Lung (tissue), 11 donors: ENCODE measurements at regions not wholly inside any gene's neighbourhood (a gene's known extent, or its start where the extent isn't known, plus 50 kb on each side); places are given as distances from the start of the nearest gene placed in this dataset.
A peak's percentile ranks its signal among the peaks of the same experiment; 100 is the strongest.
"Not testable (repeated sequence)": the region's sequence is repeated elsewhere in the genome, so short reads cannot be mapped to it uniquely, and the experiment has no call there.

Experiments used
- ATAC-seq: fragments of 200-7000 bp; cut with Tn5 transposase; one replicate; pipeline ENCODE4 v1.9.1; 2020; ENCODE audit warnings: moderate number of reproducible peaks; ENCODE audit not compliant: insufficient read depth, low FRiP score
- DNase-seq, 3 donors: peaks; one replicate each; pipeline ENCODE4 v3.0.0-alpha.2; 2013 to 2017
- H3K27ac ChIP-seq, 2 donors: one replicate each; pipeline ENCODE4 v1.5.1; 2013; ENCODE audit warnings: mild to moderate bottlenecking in 2 of 2, moderate library complexity in 2 of 2, control low read depth in 1 of 2, inconsistent platforms in 1 of 2, low read depth in 1 of 2, low read length in 1 of 2
- H3K27me3 ChIP-seq, 3 donors: one replicate each; pipeline ENCODE4 v1.5.1; 2013; ENCODE audit warnings: low read length in 2 of 3; ENCODE audit not compliant: control insufficient read depth in 3 of 3, insufficient read depth in 3 of 3
- H3K36me3 ChIP-seq, 4 donors: one replicate each; pipeline ENCODE4 v1.5.1; 2013; ENCODE audit warnings: low read length in 4 of 4, mild to moderate bottlenecking in 1 of 4, moderate library complexity in 1 of 4; ENCODE audit not compliant: control insufficient read depth in 4 of 4, insufficient read depth in 4 of 4
- H3K4me1 ChIP-seq, 5 donors: one replicate each; pipeline ENCODE4 v1.5.1; 2013; ENCODE audit warnings: low read length in 5 of 5, mild to moderate bottlenecking in 2 of 5, moderate library complexity in 1 of 5; ENCODE audit not compliant: control insufficient read depth in 5 of 5, insufficient read depth in 5 of 5
- H3K4me3 ChIP-seq: one replicate; pipeline ENCODE4 v1.5.1; 2013; ENCODE audit warnings: mild to moderate bottlenecking, control low read depth, moderate library complexity
- H3K9ac ChIP-seq, 2 donors: one replicate each; pipeline ENCODE4 v1.5.1; 2013; ENCODE audit warnings: low read length in 2 of 2, control low read depth in 1 of 2; ENCODE audit not compliant: insufficient read depth in 1 of 2
- H3K9me3 ChIP-seq, 4 donors: one replicate each; pipeline ENCODE4 v1.5.1; 2013; ENCODE audit warnings: low read length in 3 of 4, mild to moderate bottlenecking in 1 of 4, moderate library complexity in 1 of 4; ENCODE audit not compliant: control insufficient read depth in 4 of 4, insufficient read depth in 3 of 4
- WGBS, 2 donors: extraction: QIAGEN DNeasy Blood & Tissue Kit; methylation state at CpG; one replicate each; pipeline ENCODE4 v1.1.7; 2013; 5-methylcytosine and 5-hydroxymethylcytosine counted together
- TF ChIP-seq, protein P1 (sequence below): IDR thresholded peaks from 2 replicates; pipeline ENCODE4 v1.5.1; 2012; ENCODE audit warnings: mild to moderate bottlenecking; ENCODE audit errors: control extremely low read depth, extremely low read depth
- donor health status: control.
- donor health status: control.
- donor health status: Bipolar disorder and iron deficiency.
- donor health status: healthy.
- donor health status: DM: yes; HTN: yes; CAD: no.

DNA sequence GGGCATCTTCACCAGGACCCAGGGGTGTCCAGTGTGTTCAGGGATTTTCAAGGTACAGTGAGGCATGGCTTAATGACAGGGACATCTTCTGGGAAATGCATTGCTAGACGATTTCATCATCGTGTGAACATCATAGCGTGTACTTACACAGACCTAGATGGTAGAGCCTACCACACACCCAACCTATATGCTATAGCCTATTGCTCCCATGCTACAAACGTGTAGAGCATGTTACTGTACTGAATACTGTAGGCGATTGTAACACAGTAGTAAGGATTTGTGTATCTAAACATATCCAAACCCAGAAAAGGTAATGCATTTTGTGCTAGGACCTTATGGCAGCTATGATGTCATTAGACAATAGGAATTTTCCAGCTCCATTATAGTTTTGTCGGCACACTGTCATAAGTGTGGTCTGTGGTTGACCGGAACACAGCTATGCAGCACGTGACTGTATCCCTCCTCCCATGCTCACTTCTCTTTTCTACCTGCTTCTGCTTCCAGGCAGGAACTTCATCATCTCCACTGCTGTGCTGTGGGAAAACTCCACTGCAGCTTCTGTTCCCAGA is 416.2 kb upstream of the NFE2L3 start:
- Histone ChIP-seq H3K9me3 (no peaks in the 10 kb centered on the region), H3K4me3 (no peak overlapping the region), H3K4me1 (peaks cover 0 to 32% (median 18%) of the 10 kb centered on the region in 5 donors), H3K36me3 (no peaks in the 10 kb centered on the region), H3K27me3 (no peaks in the 10 kb centered on the region), H3K27ac (no peak overlapping the region), H3K9ac (no peak overlapping the region)
- TF ChIP-seq, protein P1, sequence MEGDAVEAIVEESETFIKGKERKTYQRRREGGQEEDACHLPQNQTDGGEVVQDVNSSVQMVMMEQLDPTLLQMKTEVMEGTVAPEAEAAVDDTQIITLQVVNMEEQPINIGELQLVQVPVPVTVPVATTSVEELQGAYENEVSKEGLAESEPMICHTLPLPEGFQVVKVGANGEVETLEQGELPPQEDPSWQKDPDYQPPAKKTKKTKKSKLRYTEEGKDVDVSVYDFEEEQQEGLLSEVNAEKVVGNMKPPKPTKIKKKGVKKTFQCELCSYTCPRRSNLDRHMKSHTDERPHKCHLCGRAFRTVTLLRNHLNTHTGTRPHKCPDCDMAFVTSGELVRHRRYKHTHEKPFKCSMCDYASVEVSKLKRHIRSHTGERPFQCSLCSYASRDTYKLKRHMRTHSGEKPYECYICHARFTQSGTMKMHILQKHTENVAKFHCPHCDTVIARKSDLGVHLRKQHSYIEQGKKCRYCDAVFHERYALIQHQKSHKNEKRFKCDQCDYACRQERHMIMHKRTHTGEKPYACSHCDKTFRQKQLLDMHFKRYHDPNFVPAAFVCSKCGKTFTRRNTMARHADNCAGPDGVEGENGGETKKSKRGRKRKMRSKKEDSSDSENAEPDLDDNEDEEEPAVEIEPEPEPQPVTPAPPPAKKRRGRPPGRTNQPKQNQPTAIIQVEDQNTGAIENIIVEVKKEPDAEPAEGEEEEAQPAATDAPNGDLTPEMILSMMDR, result no peak
- 75% methylated on average over 8 of the region's 8 CpGs for WGBS, 2 donors
- DNase-seq (no peak), ATAC-seq (no peak)

DNA sequence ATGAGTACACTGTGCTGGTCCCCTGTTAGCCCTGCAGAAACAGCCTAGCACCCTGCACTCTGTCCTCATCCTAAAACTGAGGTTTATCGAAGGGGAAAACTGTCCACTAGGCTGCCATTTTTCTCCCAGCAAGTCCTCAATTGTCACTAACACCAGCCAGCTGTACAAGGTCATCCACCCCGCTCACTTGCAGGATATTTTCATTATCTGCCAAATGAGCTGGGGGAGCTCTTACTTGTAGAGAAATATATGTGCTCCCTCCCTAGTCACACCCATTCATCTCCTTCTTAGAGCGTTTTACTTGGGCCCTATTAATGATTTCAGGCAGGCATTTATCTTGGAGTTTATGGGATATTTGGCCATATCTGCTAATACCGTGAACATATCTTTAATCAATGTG is 413.5 kb upstream of the NFE2L3 start:
- Histone ChIP-seq H3K27ac (no peak overlapping the region), H3K9ac (no peak overlapping the region), H3K9me3 (no peaks in the 10 kb centered on the region), H3K36me3 (no peaks in the 10 kb centered on the region), H3K4me3 (no peak overlapping the region), H3K27me3 (no peaks in the 10 kb centered on the region), H3K4me1 (peaks cover 0 to 27% (median 8%) of the 10 kb centered on the region in 5 donors)
- 82 to 89% methylated on average over 4 of the region's 4 CpGs for WGBS, 2 donors
- DNase-seq (peak in 1 of 3 donors; percentile 50), ATAC-seq (no peak)
- TF ChIP-seq, protein P1, result no peak

DNA sequence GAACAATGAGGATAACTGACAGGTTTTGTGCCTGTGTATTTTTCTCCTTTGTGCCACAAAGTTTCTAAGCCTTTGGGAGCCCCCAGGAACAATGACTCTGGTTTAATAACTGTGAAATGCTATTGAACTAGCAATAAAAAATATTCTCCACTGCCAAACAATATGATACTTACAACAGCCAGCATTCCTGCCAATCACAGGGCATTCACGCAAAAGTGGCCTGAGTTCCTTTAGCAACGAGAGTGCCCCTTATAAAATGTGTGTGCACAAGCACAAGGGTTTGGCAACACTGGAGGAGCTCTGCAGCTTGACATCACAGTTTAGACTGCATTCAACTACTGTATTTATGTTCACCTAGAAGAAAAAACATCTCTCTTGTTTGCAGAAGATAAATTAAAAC is 412.9 kb upstream of the NFE2L3 start:
- peak in 2 of 3 donors; percentile 42 to 66 for DNase-seq
- ATAC-seq, result no peak
- Histone ChIP-seq H3K27ac (no peak overlapping the region), H3K27me3 (no peaks in the 10 kb centered on the region), H3K4me1 (peaks cover 0 to 27% (median 8%) of the 10 kb centered on the region in 5 donors), H3K9ac (no peak overlapping the region), H3K9me3 (no peaks in the 10 kb centered on the region), H3K36me3 (no peaks in the 10 kb centered on the region), H3K4me3 (no peak overlapping the region)
- 61 to 80% methylated on average over 2 of the region's 2 CpGs for WGBS, 2 donors
- TF ChIP-seq, protein P1, result no peak

DNA sequence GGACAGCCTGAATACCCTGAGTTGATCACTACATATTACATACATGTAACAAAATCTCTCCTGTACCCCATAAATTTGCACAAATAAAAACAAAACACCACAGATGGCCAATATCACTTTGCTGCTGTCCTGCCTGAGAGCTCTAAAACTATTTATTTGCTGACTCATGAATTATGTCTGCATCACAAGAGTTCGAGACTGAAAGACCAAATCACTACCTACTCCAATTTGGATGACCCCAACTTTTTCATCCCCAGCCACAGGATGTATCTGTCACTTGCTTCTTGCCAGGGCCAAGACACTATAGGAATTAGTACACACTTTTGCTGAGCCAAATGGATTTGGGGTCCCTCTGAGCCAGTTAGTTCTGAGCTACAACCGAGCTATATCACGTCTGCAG is 409.7 kb upstream of the NFE2L3 start:
- H3K9me3 ChIP-seq, result no peaks in the 10 kb centered on the region
- TF ChIP-seq, protein P1, result no peak
- no peak overlapping the region for H3K9ac ChIP-seq
- no peak overlapping the region for H3K4me3 ChIP-seq
- no peaks in the 10 kb centered on the region for H3K36me3 ChIP-seq
- H3K27ac ChIP-seq, result no peak overlapping the region
- ATAC-seq (no peak), DNase-seq (peak in 2 of 3 donors; percentile 62 to 81)
- H3K4me1 ChIP-seq, result peaks cover 0 to 27% (median 8%) of the 10 kb centered on the region in 5 donors
- WGBS, 2 donors, result 73 to 78% methylated on average over 3 of the region's 3 CpGs
- H3K27me3 ChIP-seq, result no peaks in the 10 kb centered on the region

DNA sequence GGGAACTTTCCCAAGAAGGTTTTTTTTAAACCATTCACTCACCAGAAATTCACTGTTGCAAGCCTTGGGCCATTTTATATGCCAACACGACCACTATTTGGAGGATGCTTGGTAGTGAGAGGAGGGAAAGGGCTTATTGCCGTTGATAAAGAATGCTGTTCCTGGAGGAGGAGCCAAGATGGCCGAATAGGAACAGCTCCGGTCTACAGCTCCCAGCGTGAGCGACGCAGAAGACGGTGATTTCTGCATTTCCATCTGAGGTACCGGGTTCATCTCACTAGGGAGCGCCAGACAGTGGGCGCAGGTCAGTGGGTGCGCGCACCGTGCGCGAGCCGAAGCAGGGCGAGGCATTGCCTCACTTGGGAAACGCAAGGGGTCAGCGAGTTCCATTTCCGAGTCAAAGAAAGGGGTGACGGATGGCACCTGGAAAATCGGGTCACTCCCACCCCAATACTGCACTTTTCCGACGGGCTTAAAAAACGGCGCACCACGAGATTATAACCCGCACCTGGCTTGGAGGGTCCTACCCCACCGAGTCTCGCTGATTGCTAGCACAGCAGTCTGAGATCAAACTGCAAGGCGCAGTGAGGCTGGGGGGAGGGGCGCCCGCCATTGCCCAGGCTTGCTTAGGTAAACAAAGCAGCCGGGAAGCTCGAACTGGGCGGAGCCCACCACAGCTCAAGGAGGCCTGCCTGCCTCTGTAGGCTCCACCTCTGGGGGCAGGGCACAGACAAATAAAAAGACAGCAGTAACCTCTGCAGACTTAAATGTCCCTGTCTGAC is 408.1 kb upstream of the NFE2L3 start:
- H3K4me1 ChIP-seq, result peaks cover 0 to 17% (median 0%) of the 10 kb centered on the region in 5 donors
- H3K27ac ChIP-seq, DNase-seq, H3K9me3 ChIP-seq, ATAC-seq, H3K9ac ChIP-seq, H3K4me3 ChIP-seq, H3K36me3 ChIP-seq, H3K27me3 ChIP-seq: not testable (repeated sequence)
- 85 to 94% methylated on average over 17 to 34 of the region's 37 CpGs for WGBS, 2 donors
